ENCODE measurements at regions not wholly inside any gene's neighbourhood (a gene's known extent, or its start where the extent isn't known, plus 50 kb on each side); places are given as distances from the start of the nearest gene placed in this dataset.

GRCh38 chr12:24759155-24759554 lies 189.7 kb downstream of the BCAT1 start:
- no peak overlapping the region for H3K4me3 Mint-ChIP-seq
- no peaks in the 10 kb centered on the region for H3K36me3 Mint-ChIP-seq (ENCODE audit: low read depth)
- H3K27ac Mint-ChIP-seq = no peak overlapping the region
- H3K27me3 Mint-ChIP-seq (ENCODE audit: low read depth) = no peaks in the 10 kb centered on the region
- no peaks in the 10 kb centered on the region for H3K9me3 Mint-ChIP-seq
- H3K4me1 Mint-ChIP-seq (ENCODE audit: low read depth) = peaks cover 9% of the 10 kb centered on the region

- Mint-ChIP-seq H3K36me3 (ENCODE audit: low read depth) (no peaks in the 10 kb centered on the region), H3K27ac (no peak overlapping the region), H3K4me1 (ENCODE audit: low read depth) (peaks cover 16% of the 10 kb centered on the region), H3K4me3 (no peak overlapping the region), H3K27me3 (ENCODE audit: low read depth) (no peaks in the 10 kb centered on the region), H3K9me3 (no peaks in the 10 kb centered on the region)
Observed at GRCh38 chr12:24756479-24757024, 192.3 kb downstream of the BCAT1 start.

GRCh38 chr12:24754690-24755638 lies 193.9 kb downstream of the BCAT1 start:
- Mint-ChIP-seq H3K9me3 (no peaks in the 10 kb centered on the region), H3K36me3 (ENCODE audit: low read depth) (no peaks in the 10 kb centered on the region), H3K27me3 (ENCODE audit: low read depth) (no peaks in the 10 kb centered on the region), H3K4me1 (ENCODE audit: low read depth) (peaks cover 18% of the 10 kb centered on the region), H3K27ac (peak overlapping the region; percentile 80), H3K4me3 (no peak overlapping the region)

- no peaks in the 10 kb centered on the region for H3K9me3 Mint-ChIP-seq
- no peak overlapping the region for H3K4me3 Mint-ChIP-seq
- H3K27ac Mint-ChIP-seq = no peak overlapping the region
- no peaks in the 10 kb centered on the region for H3K36me3 Mint-ChIP-seq (ENCODE audit: low read depth)
- H3K27me3 Mint-ChIP-seq (ENCODE audit: low read depth) = no peaks in the 10 kb centered on the region
- peaks cover 18% of the 10 kb centered on the region for H3K4me1 Mint-ChIP-seq (ENCODE audit: low read depth)
Observed at GRCh38 chr12:24752763-24753462, 196.0 kb downstream of the BCAT1 start.

GRCh38 chr12:24751181-24751580 lies 197.7 kb downstream of the BCAT1 start:
- Mint-ChIP-seq H3K27ac (no peak overlapping the region), H3K27me3 (ENCODE audit: low read depth) (no peaks in the 10 kb centered on the region), H3K4me1 (ENCODE audit: low read depth) (peaks cover 18% of the 10 kb centered on the region), H3K36me3 (ENCODE audit: low read depth) (no peaks in the 10 kb centered on the region), H3K9me3 (no peaks in the 10 kb centered on the region), H3K4me3 (no peak overlapping the region)

- Mint-ChIP-seq H3K27ac (no peak overlapping the region), H3K27me3 (ENCODE audit: low read depth) (no peaks in the 10 kb centered on the region), H3K9me3 (no peaks in the 10 kb centered on the region), H3K36me3 (ENCODE audit: low read depth) (no peaks in the 10 kb centered on the region), H3K4me1 (ENCODE audit: low read depth) (peaks cover 16% of the 10 kb centered on the region), H3K4me3 (no peak overlapping the region)
Observed at GRCh38 chr12:24750263-24750662, 198.6 kb downstream of the BCAT1 start.

GRCh38 chr12:24749171-24749570 lies 199.7 kb downstream of the BCAT1 start:
- H3K4me1 Mint-ChIP-seq (ENCODE audit: low read depth) = peaks cover 9% of the 10 kb centered on the region
- H3K9me3 Mint-ChIP-seq = no peaks in the 10 kb centered on the region
- no peak overlapping the region for H3K4me3 Mint-ChIP-seq
- no peaks in the 10 kb centered on the region for H3K36me3 Mint-ChIP-seq (ENCODE audit: low read depth)
- H3K27me3 Mint-ChIP-seq (ENCODE audit: low read depth) = no peaks in the 10 kb centered on the region
- no peak overlapping the region for H3K27ac Mint-ChIP-seq

- Mint-ChIP-seq H3K36me3 (ENCODE audit: low read depth) (no peaks in the 10 kb centered on the region), H3K27me3 (ENCODE audit: low read depth) (no peaks in the 10 kb centered on the region), H3K9me3 (no peaks in the 10 kb centered on the region), H3K4me3 (no peak overlapping the region), H3K4me1 (ENCODE audit: low read depth) (peaks cover 9% of the 10 kb centered on the region), H3K27ac (no peak overlapping the region)
Observed at GRCh38 chr12:24748326-24748725, 200.6 kb downstream of the BCAT1 start.

GRCh38 chr12:24746864-24747263 lies 202.0 kb downstream of the BCAT1 start:
- no peaks in the 10 kb centered on the region for H3K27me3 Mint-ChIP-seq (ENCODE audit: low read depth)
- no peak overlapping the region for H3K4me3 Mint-ChIP-seq
- no peaks in the 10 kb centered on the region for H3K36me3 Mint-ChIP-seq (ENCODE audit: low read depth)
- H3K4me1 Mint-ChIP-seq (ENCODE audit: low read depth) = peaks cover 10% of the 10 kb centered on the region
- H3K27ac Mint-ChIP-seq = no peak overlapping the region
- H3K9me3 Mint-ChIP-seq = no peaks in the 10 kb centered on the region

- H3K36me3 Mint-ChIP-seq (ENCODE audit: low read depth) = no peaks in the 10 kb centered on the region
- no peak overlapping the region for H3K4me3 Mint-ChIP-seq
- peaks cover 7% of the 10 kb centered on the region for H3K4me1 Mint-ChIP-seq (ENCODE audit: low read depth)
- no peaks in the 10 kb centered on the region for H3K27me3 Mint-ChIP-seq (ENCODE audit: low read depth)
- H3K27ac Mint-ChIP-seq = no peak overlapping the region
- H3K9me3 Mint-ChIP-seq = no peaks in the 10 kb centered on the region
Observed at GRCh38 chr12:24746006-24746671, 202.8 kb downstream of the BCAT1 start.

- Mint-ChIP-seq H3K27me3 (ENCODE audit: low read depth) (no peaks in the 10 kb centered on the region), H3K4me3 (no peak overlapping the region), H3K4me1 (ENCODE audit: low read depth) (peaks cover 8% of the 10 kb centered on the region), H3K9me3 (no peaks in the 10 kb centered on the region), H3K36me3 (ENCODE audit: low read depth) (no peaks in the 10 kb centered on the region), H3K27ac (no peak overlapping the region)
Observed at GRCh38 chr12:24743941-24744793, 204.7 kb downstream of the BCAT1 start.

GRCh38 chr12:24742378-24742777 lies 206.5 kb downstream of the BCAT1 start:
- Mint-ChIP-seq H3K4me1 (ENCODE audit: low read depth) (peaks cover 10% of the 10 kb centered on the region), H3K9me3 (no peaks in the 10 kb centered on the region), H3K36me3 (ENCODE audit: low read depth) (no peaks in the 10 kb centered on the region), H3K4me3 (no peak overlapping the region), H3K27me3 (ENCODE audit: low read depth) (no peaks in the 10 kb centered on the region), H3K27ac (peak overlapping the region; percentile 62)

- no peaks in the 10 kb centered on the region for H3K36me3 Mint-ChIP-seq (ENCODE audit: low read depth)
- H3K27ac Mint-ChIP-seq = no peak overlapping the region
- no peak overlapping the region for H3K4me3 Mint-ChIP-seq
- no peaks in the 10 kb centered on the region for H3K9me3 Mint-ChIP-seq
- peaks cover 10% of the 10 kb centered on the region for H3K4me1 Mint-ChIP-seq (ENCODE audit: low read depth)
- H3K27me3 Mint-ChIP-seq (ENCODE audit: low read depth) = no peaks in the 10 kb centered on the region
Observed at GRCh38 chr12:24741216-24741615, 207.7 kb downstream of the BCAT1 start.
